SH-SY5Y (cell line): ENCODE measurements at regions not wholly inside any gene's neighbourhood (a gene's known extent, or its start where the extent isn't known, plus 50 kb on each side); places are given as distances from the start of the nearest gene placed in this dataset.

Experiments used
- GATA2 ChIP-seq: IDR thresholded peaks from 2 replicates; pipeline ENCODE4 v1.6.1; 2011; ENCODE audit warnings: mild to moderate bottlenecking, low read depth, low read length
- GATA3 ChIP-seq: IDR thresholded peaks from 2 replicates; pipeline ENCODE4 v1.6.1; 2011; ENCODE audit warnings: low read depth, mild to moderate bottlenecking, low read length, moderate library complexity

DNA sequence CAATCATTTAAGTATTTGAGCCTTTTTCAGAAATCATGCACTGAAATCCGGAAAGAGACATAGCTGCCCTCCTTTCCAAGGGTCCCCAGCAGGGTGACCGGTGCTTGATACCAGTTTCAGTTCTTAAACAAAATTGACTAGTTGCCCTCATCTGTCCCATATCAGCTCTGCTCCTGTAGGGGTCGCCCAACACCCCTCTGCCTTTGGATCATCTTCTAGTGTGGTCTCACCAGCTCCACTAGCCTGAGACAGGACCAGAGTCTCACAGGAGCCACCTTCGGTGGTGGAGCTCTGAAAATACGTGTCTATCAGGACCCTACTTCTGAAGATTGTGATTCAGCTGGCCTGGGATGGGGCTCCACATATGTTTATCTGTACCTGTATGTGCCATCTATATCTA is 428.2 kb downstream of the ENC1 start:
- TF ChIP-seq GATA2 (no peak), GATA3 (no peak)
